Keratinocyte (primary cell): ENCODE measurements at regions not wholly inside any gene's neighbourhood (a gene's known extent, or its start where the extent isn't known, plus 50 kb on each side); places are given as distances from the start of the nearest gene placed in this dataset.

Experiments
- DNase-seq: peaks from one replicate; pipeline ENCODE4 v3.0.0-alpha.2; 2011; ENCODE audit warnings: low read depth, missing footprints, low spot score
- FAIRE-seq: peaks from 2 replicates; lab custom pipeline; 2011; peaks lifted over from hg19 to GRCh38; lab: Jason Lieb, UNC
- H2AFZ ChIP-seq: 2 replicates; pipeline ENCODE4 v1.6.0; 2012; ENCODE audit warnings: low read length, control low read depth, inconsistent platforms; ENCODE audit not compliant: control insufficient read depth
- H3K27ac ChIP-seq: 2 replicates; pipeline ENCODE4 v1.5.1; 2011; ENCODE audit warnings: low read length; ENCODE audit not compliant: control insufficient read depth, insufficient read depth
- H3K27me3 ChIP-seq: 3 replicates; pipeline ENCODE4 v1.6.0; 2011; ENCODE audit warnings: low read length; ENCODE audit not compliant: control insufficient read depth, insufficient read depth; ENCODE audit errors: extremely low read depth
- H3K36me3 ChIP-seq, 2 experiments: 2 replicates in 1 of 2; 3 replicates in 1 of 2; pipeline ENCODE4 v1.5.1; 2011; ENCODE audit warnings: low read length in 2 of 2, mild to moderate bottlenecking in 1 of 2; ENCODE audit not compliant: control insufficient read depth in 2 of 2, insufficient read depth in 2 of 2; ENCODE audit errors: extremely low read depth in 1 of 2
- H3K4me1 ChIP-seq: 3 replicates; pipeline ENCODE4 v1.5.1; 2011; ENCODE audit warnings: low read length; ENCODE audit not compliant: control insufficient read depth, insufficient read depth; ENCODE audit errors: extremely low read depth
- H3K4me2 ChIP-seq: 3 replicates; pipeline ENCODE4 v1.6.0; 2011; ENCODE audit warnings: low read depth, low read length; ENCODE audit not compliant: control insufficient read depth, insufficient read depth; ENCODE audit errors: extremely low read depth
- H3K4me3 ChIP-seq, 3 experiments: fragments of 200-600 bp in 1 of 3; sonication (generic) in 1 of 3; 2 replicates in 2 of 3; 3 replicates in 1 of 3; pipeline ENCODE4 v1.5.1; 2011 to 2016; ENCODE audit warnings: low read length in 3 of 3, mild to moderate bottlenecking in 3 of 3, control low read depth in 2 of 3, inconsistent platforms in 1 of 3, low read depth in 1 of 3, mixed read lengths in 1 of 3, mixed run types in 1 of 3, moderate library complexity in 1 of 3; ENCODE audit not compliant: control insufficient read depth in 2 of 3, insufficient read depth in 2 of 3; ENCODE audit errors: extremely low read depth in 1 of 3
- H3K79me2 ChIP-seq: 2 replicates; pipeline ENCODE4 v1.6.0; 2012; ENCODE audit warnings: low read length; ENCODE audit not compliant: control insufficient read depth, insufficient read depth
- H3K9ac ChIP-seq: 3 replicates; pipeline ENCODE4 v1.6.0; 2011; ENCODE audit warnings: low read length; ENCODE audit not compliant: control insufficient read depth, insufficient read depth; ENCODE audit errors: extremely low read depth
- H3K9me1 ChIP-seq: 3 replicates; pipeline ENCODE4 v1.6.0; 2011; ENCODE audit warnings: low read length; ENCODE audit not compliant: control insufficient read depth, insufficient read depth; ENCODE audit errors: extremely low read depth
- H3K9me3 ChIP-seq: 2 replicates; pipeline ENCODE4 v1.5.1; 2012; ENCODE audit warnings: low read depth, low read length; ENCODE audit not compliant: control insufficient read depth
- H4K20me1 ChIP-seq: 3 replicates; pipeline ENCODE4 v1.6.0; 2011; ENCODE audit warnings: low read length; ENCODE audit not compliant: control insufficient read depth, insufficient read depth; ENCODE audit errors: extremely low read depth
- CTCF ChIP-seq, 3 experiments: IDR thresholded peaks in 1 of 3; conservative IDR thresholded peaks in 1 of 3; optimal IDR thresholded peaks in 1 of 3; 2 replicates in 2 of 3; 3 replicates in 1 of 3; pipeline versions ENCODE3 to v1.5.1; 2011; ENCODE audit warnings: low read length in 3 of 3, mild to moderate bottlenecking in 3 of 3, moderate library complexity in 2 of 3, control low read depth in 1 of 3, inconsistent platforms in 1 of 3; ENCODE audit not compliant: insufficient read depth in 2 of 3; ENCODE audit errors: extremely low read depth in 1 of 3
- EZH2 ChIP-seq: IDR thresholded peaks from one replicate; pipeline ENCODE4 v1.6.1; 2012; ENCODE audit warnings: inconsistent platforms, mild to moderate bottlenecking, low read length, moderate library complexity
- dilution Hi-C: fragments of 300-500 bp; cut with MboI; formaldehyde crosslinking; loops from one replicate; pipeline ENCODE4 v1.7.0; 2020; ENCODE audit warnings: low sequenced_read_pairs; ENCODE audit not compliant: extremely low pct_ligation_motif_present

GRCh38 chr2:76283350-76283749 is 572.6 kb upstream of the GCFC2 start:
- H3K9me3 ChIP-seq = no peaks in the 10 kb centered on the region
- H3K4me3 ChIP-seq = no peak overlapping the region
- H3K4me2 ChIP-seq = no peak overlapping the region
- no peak overlapping the region for H3K9ac ChIP-seq
- DNase-seq = no peak
- no peak overlapping the region for H2AFZ ChIP-seq
- H3K27me3 ChIP-seq = no peaks in the 10 kb centered on the region
- H3K27ac ChIP-seq = no peak overlapping the region
- TF ChIP-seq EZH2 = no peak
- no peak for TF ChIP-seq CTCF (optimal IDR thresholded peaks at IDR 0.05 in 1 of 3, IDR thresholded peaks at IDR 0.05 in 1 of 3, conservative IDR thresholded peaks at IDR 0.05 in 1 of 3; ENCODE audit: extremely low read depth in 1 of 3, insufficient read depth in 2 of 3, low read length in 3 of 3)
- no peaks in the 10 kb centered on the region for H3K79me2 ChIP-seq
- no peaks in the 10 kb centered on the region for H3K36me3 ChIP-seq
- no peaks in the 10 kb centered on the region for H3K9me1 ChIP-seq
- H3K4me1 ChIP-seq = no peaks in the 10 kb centered on the region
- no peak for FAIRE-seq
- no peaks in the 10 kb centered on the region for H4K20me1 ChIP-seq
- dilution Hi-C loops = no loop called here

GRCh38 chr2:76281156-76281841 is 570.6 kb upstream of the GCFC2 start:
- no peak overlapping the region for H3K4me2 ChIP-seq
- no peaks in the 10 kb centered on the region for H3K36me3 ChIP-seq
- no peaks in the 10 kb centered on the region for H3K79me2 ChIP-seq
- no peak overlapping the region for H3K9ac ChIP-seq
- no peak overlapping the region for H3K27ac ChIP-seq
- no peak overlapping the region for H3K4me3 ChIP-seq
- TF ChIP-seq EZH2 (no peak), CTCF (optimal IDR thresholded peaks at IDR 0.05 in 1 of 3, IDR thresholded peaks at IDR 0.05 in 1 of 3, conservative IDR thresholded peaks at IDR 0.05 in 1 of 3; ENCODE audit: extremely low read depth in 1 of 3, insufficient read depth in 2 of 3, low read length in 3 of 3) (no peak)
- DNase-seq (no peak), FAIRE-seq (no peak)
- no peak overlapping the region for H2AFZ ChIP-seq
- dilution Hi-C loops = no loop called here
- H3K27me3 ChIP-seq = no peaks in the 10 kb centered on the region
- H3K4me1 ChIP-seq = no peaks in the 10 kb centered on the region
- H4K20me1 ChIP-seq = no peaks in the 10 kb centered on the region
- H3K9me1 ChIP-seq = no peaks in the 10 kb centered on the region
- H3K9me3 ChIP-seq = no peaks in the 10 kb centered on the region
